Liver (tissue), 3 donors: ENCODE measurements at regions not wholly inside any gene's neighbourhood (a gene's known extent, or its start where the extent isn't known, plus 50 kb on each side); places are given as distances from the start of the nearest gene placed in this dataset.

Experiments
- EGR1 ChIP-seq, 2 donors: IDR thresholded peaks; 2 replicates each; pipeline ENCODE4 v1.6.1; 2016 to 2018; ENCODE audit warnings: antibody characterized with exemption in 2 of 2, low read depth in 2 of 2
- FOXA1 ChIP-seq: IDR thresholded peaks from 2 replicates; pipeline ENCODE4 v1.6.1; 2016; ENCODE audit warnings: antibody characterized with exemption
- GABPA ChIP-seq, 2 donors: IDR thresholded peaks in 1 of 2; conservative IDR thresholded peaks in 1 of 2; 2 replicates each; pipeline ENCODE4 v1.6.1; 2016; ENCODE audit warnings: antibody characterized with exemption in 2 of 2, mild to moderate bottlenecking in 1 of 2, moderate library complexity in 1 of 2
- HNF4G ChIP-seq: IDR thresholded peaks from 2 replicates; pipeline ENCODE4 v1.6.1; 2016; ENCODE audit warnings: antibody characterized with exemption
- JUND ChIP-seq, 2 donors: IDR thresholded peaks; 2 replicates each; pipeline ENCODE4 v1.6.1; 2016; ENCODE audit warnings: antibody characterized with exemption in 2 of 2
- RAD21 ChIP-seq, 2 donors: IDR thresholded peaks; 2 replicates each; pipeline ENCODE4 v1.6.1; 2016; ENCODE audit warnings: antibody characterized with exemption in 2 of 2, mild to moderate bottlenecking in 2 of 2
- SP1 ChIP-seq: IDR thresholded peaks from 2 replicates; pipeline ENCODE4 v1.6.1; 2018; ENCODE audit warnings: antibody characterized with exemption, mild to moderate bottlenecking
- TAF1 ChIP-seq: conservative IDR thresholded peaks from 2 replicates; pipeline ENCODE4 v1.6.1; 2016; ENCODE audit warnings: antibody characterized with exemption, mild to moderate bottlenecking
- YY1 ChIP-seq: IDR thresholded peaks from 2 replicates; pipeline ENCODE4 v1.6.1; 2016; ENCODE audit warnings: antibody characterized with exemption, mild to moderate bottlenecking
- TF ChIP-seq, protein P1 (sequence below): fragments of 150-350 bp; IDR thresholded peaks from 2 replicates; pipeline ENCODE4 v1.5.1; 2017; ENCODE audit warnings: improper control_type of control experiment, low read depth, low read length; ENCODE audit not compliant: missing input control
- TF ChIP-seq, protein P2 (sequence below): IDR thresholded peaks from 2 replicates; pipeline ENCODE4 v1.6.1; 2016; ENCODE audit warnings: antibody characterized with exemption
- TF ChIP-seq, protein P3 (sequence below): IDR thresholded peaks from 2 replicates; pipeline ENCODE4 v1.6.1; 2016; ENCODE audit warnings: antibody characterized with exemption, mild to moderate bottlenecking
- donor health status: healthy.
- donor health status: healthy.

DNA sequence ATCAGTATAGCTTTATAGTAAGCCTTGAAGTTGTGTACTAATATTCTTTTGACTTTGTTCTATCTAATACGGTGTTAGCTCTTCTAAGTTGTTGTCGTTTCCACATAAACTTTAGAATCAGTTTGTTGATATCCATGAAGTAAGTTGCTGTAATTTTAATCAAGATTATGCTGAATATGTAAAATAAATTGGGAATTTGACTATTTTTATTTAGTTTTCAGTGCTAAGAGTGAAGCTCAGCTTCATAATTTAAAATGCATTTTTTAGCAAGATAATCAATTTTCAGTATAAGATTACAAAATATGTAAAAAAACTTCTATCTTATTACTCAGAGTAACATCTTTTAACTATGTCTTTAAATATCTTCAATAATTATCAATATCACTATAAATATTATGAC, 1374.8 kb downstream of the PCDH7 start:
- TF ChIP-seq, protein P1, sequence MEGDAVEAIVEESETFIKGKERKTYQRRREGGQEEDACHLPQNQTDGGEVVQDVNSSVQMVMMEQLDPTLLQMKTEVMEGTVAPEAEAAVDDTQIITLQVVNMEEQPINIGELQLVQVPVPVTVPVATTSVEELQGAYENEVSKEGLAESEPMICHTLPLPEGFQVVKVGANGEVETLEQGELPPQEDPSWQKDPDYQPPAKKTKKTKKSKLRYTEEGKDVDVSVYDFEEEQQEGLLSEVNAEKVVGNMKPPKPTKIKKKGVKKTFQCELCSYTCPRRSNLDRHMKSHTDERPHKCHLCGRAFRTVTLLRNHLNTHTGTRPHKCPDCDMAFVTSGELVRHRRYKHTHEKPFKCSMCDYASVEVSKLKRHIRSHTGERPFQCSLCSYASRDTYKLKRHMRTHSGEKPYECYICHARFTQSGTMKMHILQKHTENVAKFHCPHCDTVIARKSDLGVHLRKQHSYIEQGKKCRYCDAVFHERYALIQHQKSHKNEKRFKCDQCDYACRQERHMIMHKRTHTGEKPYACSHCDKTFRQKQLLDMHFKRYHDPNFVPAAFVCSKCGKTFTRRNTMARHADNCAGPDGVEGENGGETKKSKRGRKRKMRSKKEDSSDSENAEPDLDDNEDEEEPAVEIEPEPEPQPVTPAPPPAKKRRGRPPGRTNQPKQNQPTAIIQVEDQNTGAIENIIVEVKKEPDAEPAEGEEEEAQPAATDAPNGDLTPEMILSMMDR = no peak
- TF ChIP-seq YY1 (no peak), TAF1 (no peak), FOXA1 (no peak), HNF4G (no peak), EGR1 (IDR thresholded peaks at IDR 0.05; ENCODE audit: low read depth in 2 of 2) (no peak), GABPA (IDR thresholded peaks at IDR 0.05 in 1 of 2, conservative IDR thresholded peaks at IDR 0.05 in 1 of 2) (no peak), RAD21 (IDR thresholded peaks at IDR 0.05) (no peak), JUND (IDR thresholded peaks at IDR 0.05) (no peak), SP1 (no peak)
- TF ChIP-seq, protein P2, sequence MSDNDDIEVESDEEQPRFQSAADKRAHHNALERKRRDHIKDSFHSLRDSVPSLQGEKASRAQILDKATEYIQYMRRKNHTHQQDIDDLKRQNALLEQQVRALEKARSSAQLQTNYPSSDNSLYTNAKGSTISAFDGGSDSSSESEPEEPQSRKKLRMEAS = no peak
- TF ChIP-seq, protein P3, sequence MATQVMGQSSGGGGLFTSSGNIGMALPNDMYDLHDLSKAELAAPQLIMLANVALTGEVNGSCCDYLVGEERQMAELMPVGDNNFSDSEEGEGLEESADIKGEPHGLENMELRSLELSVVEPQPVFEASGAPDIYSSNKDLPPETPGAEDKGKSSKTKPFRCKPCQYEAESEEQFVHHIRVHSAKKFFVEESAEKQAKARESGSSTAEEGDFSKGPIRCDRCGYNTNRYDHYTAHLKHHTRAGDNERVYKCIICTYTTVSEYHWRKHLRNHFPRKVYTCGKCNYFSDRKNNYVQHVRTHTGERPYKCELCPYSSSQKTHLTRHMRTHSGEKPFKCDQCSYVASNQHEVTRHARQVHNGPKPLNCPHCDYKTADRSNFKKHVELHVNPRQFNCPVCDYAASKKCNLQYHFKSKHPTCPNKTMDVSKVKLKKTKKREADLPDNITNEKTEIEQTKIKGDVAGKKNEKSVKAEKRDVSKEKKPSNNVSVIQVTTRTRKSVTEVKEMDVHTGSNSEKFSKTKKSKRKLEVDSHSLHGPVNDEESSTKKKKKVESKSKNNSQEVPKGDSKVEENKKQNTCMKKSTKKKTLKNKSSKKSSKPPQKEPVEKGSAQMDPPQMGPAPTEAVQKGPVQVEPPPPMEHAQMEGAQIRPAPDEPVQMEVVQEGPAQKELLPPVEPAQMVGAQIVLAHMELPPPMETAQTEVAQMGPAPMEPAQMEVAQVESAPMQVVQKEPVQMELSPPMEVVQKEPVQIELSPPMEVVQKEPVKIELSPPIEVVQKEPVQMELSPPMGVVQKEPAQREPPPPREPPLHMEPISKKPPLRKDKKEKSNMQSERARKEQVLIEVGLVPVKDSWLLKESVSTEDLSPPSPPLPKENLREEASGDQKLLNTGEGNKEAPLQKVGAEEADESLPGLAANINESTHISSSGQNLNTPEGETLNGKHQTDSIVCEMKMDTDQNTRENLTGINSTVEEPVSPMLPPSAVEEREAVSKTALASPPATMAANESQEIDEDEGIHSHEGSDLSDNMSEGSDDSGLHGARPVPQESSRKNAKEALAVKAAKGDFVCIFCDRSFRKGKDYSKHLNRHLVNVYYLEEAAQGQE = no peak
